ENCODE measurements at regions not wholly inside any gene's neighbourhood (a gene's known extent, or its start where the extent isn't known, plus 50 kb on each side); places are given as distances from the start of the nearest gene placed in this dataset.
"Not testable (repeated sequence)": the region's sequence is repeated elsewhere in the genome, so short reads cannot be mapped to it uniquely, and the experiment has no call there.

- intact Hi-C loops (cut with DNase I, micrococcal nuclease): no loop called here
- ATAC-seq (no peak), DNase-seq (no peak)
- TF ChIP-seq CTCF (IDR thresholded peaks at IDR 0.05): no peak
- Histone ChIP-seq H3K36me3 (ENCODE audit: low read depth) (no peaks in the 10 kb centered on the region), H3K9me3 (peaks cover 5% of the 10 kb centered on the region), H3K4me3 (no peak overlapping the region), H3K4me1 (ENCODE audit: low read depth) (no peaks in the 10 kb centered on the region)
These were observed 663.2 kb upstream of the ZNF385D start for GRCh38 chr3:22414239-22414638.

GRCh38 chr3:22416838-22417446 lies 665.9 kb upstream of the ZNF385D start:
- H3K36me3 ChIP-seq (ENCODE audit: low read depth); intact Hi-C loops (cut with DNase I, micrococcal nuclease); ATAC-seq; H3K4me3 ChIP-seq; H3K4me1 ChIP-seq (ENCODE audit: low read depth); H3K9me3 ChIP-seq: not testable (repeated sequence)
- peak in 1 of 3 donors; percentile 26 for DNase-seq

- no peak for TF ChIP-seq CTCF (IDR thresholded peaks at IDR 0.05)
- ATAC-seq (no peak), DNase-seq (no peak)
- intact Hi-C loops (cut with DNase I, micrococcal nuclease): no loop called here
- no peak overlapping the region for H3K4me3 ChIP-seq
- H3K9me3 ChIP-seq: peaks cover 5% of the 10 kb centered on the region
- H3K4me1 ChIP-seq (ENCODE audit: low read depth): no peaks in the 10 kb centered on the region
- H3K36me3 ChIP-seq (ENCODE audit: low read depth): no peaks in the 10 kb centered on the region
These were observed 668.3 kb upstream of the ZNF385D start for GRCh38 chr3:22419261-22419660.

GRCh38 chr3:22421589-22421988 lies 670.6 kb upstream of the ZNF385D start:
- intact Hi-C loops (cut with DNase I, micrococcal nuclease): no loop called here
- no peak for TF ChIP-seq CTCF (IDR thresholded peaks at IDR 0.05)
- no peak for ATAC-seq
- no peak for DNase-seq
- Histone ChIP-seq H3K4me1 (ENCODE audit: low read depth) (no peaks in the 10 kb centered on the region), H3K36me3 (ENCODE audit: low read depth) (no peaks in the 10 kb centered on the region), H3K9me3 (peaks cover 4% of the 10 kb centered on the region), H3K4me3 (no peak overlapping the region)

GRCh38 chr3:22431334-22431733 lies 680.3 kb upstream of the ZNF385D start:
- H3K4me1 ChIP-seq (ENCODE audit: low read depth): no peaks in the 10 kb centered on the region
- ATAC-seq: no peak

GRCh38 chr3:22439626-22440025 lies 688.6 kb upstream of the ZNF385D start:
- no peak for TF ChIP-seq CTCF (IDR thresholded peaks at IDR 0.05)
- Histone ChIP-seq H3K36me3 (ENCODE audit: low read depth) (no peaks in the 10 kb centered on the region), H3K9me3 (no peaks in the 10 kb centered on the region), H3K4me1 (ENCODE audit: low read depth) (no peaks in the 10 kb centered on the region), H3K4me3 (no peak overlapping the region)
- ATAC-seq (no peak), DNase-seq (no peak)
- intact Hi-C loops (cut with DNase I, micrococcal nuclease): no loop called here

More at GRCh38 chr3:22431334-22431733, 680.3 kb upstream of the ZNF385D start:
- DNase-seq: no peak
- Histone ChIP-seq H3K4me3 (no peak overlapping the region), H3K36me3 (ENCODE audit: low read depth) (no peaks in the 10 kb centered on the region), H3K9me3 (no peaks in the 10 kb centered on the region)
- no peak for TF ChIP-seq CTCF (IDR thresholded peaks at IDR 0.05)
- intact Hi-C loops (cut with DNase I, micrococcal nuclease): no loop called here

Data from mucosa of descending colon (tissue), 3 donors.